T-cell (primary cell): ENCODE measurements at regions not wholly inside any gene's neighbourhood (a gene's known extent, or its start where the extent isn't known, plus 50 kb on each side); places are given as distances from the start of the nearest gene placed in this dataset.
"Not testable (repeated sequence)": the region's sequence is repeated elsewhere in the genome, so short reads cannot be mapped to it uniquely, and the experiment has no call there.

Experiments
- ATAC-seq, 4 experiments: fragments of 200-7000 bp in 3 of 4; fragments of 150-1000 bp in 1 of 4; cut with Tn5 transposase; replicated peaks in 1 of 4; 1 replicate in 3 of 4; 2 replicates in 1 of 4; pipeline ENCODE4 v1.10.0; 2021; ENCODE audit warnings: moderate library complexity in 3 of 4, mild to moderate bottlenecking in 2 of 4, moderate number of reproducible peaks in 1 of 4
- CTCF ChIA-PET, 2 donors: fragments of 300-600 bp; sonication (Branson Sonifier 250); formaldehyde crosslinking; loops; one replicate each; lab custom pipeline; 2022; ENCODE audit warnings: antibody characterized with exemption in 2 of 2; lab: Charles Lee
- POLR2A ChIA-PET, 2 donors: fragments of 300-600 bp; sonication (Branson Sonifier 250); formaldehyde crosslinking; loops; one replicate each; lab custom pipeline; 2022; ENCODE audit warnings: antibody characterized with exemption in 2 of 2; lab: Charles Lee
- DNase-seq, 35 experiments: peaks; one replicate each; pipeline versions ENCODE4 v3.0.0 to v3.0.0-alpha.2; 2013 to 2023
- H3K27ac ChIP-seq: one replicate; pipeline ENCODE4 v1.5.1; 2013; ENCODE audit warnings: low read length
- H3K27me3 ChIP-seq, 2 experiments: replicated peaks in 1 of 2; 1 replicate in 1 of 2; 2 replicates in 1 of 2; pipeline versions ENCODE4 v1.6.1 to v1.7.0; 2013; ENCODE audit warnings: low read length in 1 of 2, mixed read lengths in 1 of 2; ENCODE audit not compliant: control insufficient read depth in 2 of 2, insufficient read depth in 2 of 2; ENCODE audit errors: extremely low read depth in 1 of 2
- H3K36me3 ChIP-seq, 2 donors: 1 replicate in 1 of 2; 2 replicates in 1 of 2; pipeline versions ENCODE4 v1.6.1 to v1.7.0; 2013; ENCODE audit warnings: low read length in 1 of 2; ENCODE audit not compliant: control insufficient read depth in 2 of 2, insufficient read depth in 1 of 2; ENCODE audit errors: extremely low read depth in 1 of 2
- H3K4me1 ChIP-seq, 2 experiments: 1 replicate in 1 of 2; 2 replicates in 1 of 2; pipeline versions ENCODE4 v1.6.1 to v1.7.0; 2013; ENCODE audit warnings: low read length in 2 of 2, mixed read lengths in 1 of 2; ENCODE audit not compliant: insufficient read depth in 2 of 2, control insufficient read depth in 1 of 2; ENCODE audit errors: extremely low read depth in 1 of 2
- H3K4me3 ChIP-seq, 2 donors: 1 replicate in 1 of 2; 2 replicates in 1 of 2; pipeline versions ENCODE4 v1.5.1 to v1.7.0; 2013; ENCODE audit warnings: mild to moderate bottlenecking in 2 of 2, low read length in 1 of 2, moderate library complexity in 1 of 2; ENCODE audit not compliant: control insufficient read depth in 1 of 2; ENCODE audit errors: extremely low read depth in 1 of 2
- H3K9me3 ChIP-seq: 2 replicates; pipeline ENCODE4 v1.7.0; 2013
- H3K27ac Mint-ChIP-seq, 2 donors: one replicate each; pipeline ENCODE4 v1.8.0; 2020 to 2021; ENCODE audit warnings: mild to moderate bottlenecking in 2 of 2, mixed read lengths in 2 of 2
- H3K27me3 Mint-ChIP-seq, 2 donors: one replicate each; pipeline ENCODE4 v1.8.0; 2021 to 2022; ENCODE audit warnings: mixed read lengths in 2 of 2
- H3K36me3 Mint-ChIP-seq: one replicate; pipeline ENCODE4 v1.8.0; 2021; ENCODE audit warnings: mixed read lengths
- H3K4me1 Mint-ChIP-seq, 3 donors: one replicate each; pipeline ENCODE4 v1.8.0; 2020 to 2022; ENCODE audit warnings: mixed read lengths in 3 of 3, mild to moderate bottlenecking in 1 of 3
- H3K4me3 Mint-ChIP-seq, 3 donors: one replicate each; pipeline ENCODE4 v1.8.0; 2020 to 2022; ENCODE audit warnings: mild to moderate bottlenecking in 3 of 3, mixed read lengths in 3 of 3, moderate library complexity in 3 of 3
- H3K9me3 Mint-ChIP-seq, 3 donors: one replicate each; pipeline ENCODE4 v1.8.0; 2020 to 2022; ENCODE audit warnings: mixed read lengths in 3 of 3
- WGBS: methylation state at CpG from one replicate; pipeline ENCODE4 v1.1.5; 2013; ENCODE audit warnings: missing lambda C conversion rate; ENCODE audit not compliant: insufficient coverage; 5-methylcytosine and 5-hydroxymethylcytosine counted together

DNA sequence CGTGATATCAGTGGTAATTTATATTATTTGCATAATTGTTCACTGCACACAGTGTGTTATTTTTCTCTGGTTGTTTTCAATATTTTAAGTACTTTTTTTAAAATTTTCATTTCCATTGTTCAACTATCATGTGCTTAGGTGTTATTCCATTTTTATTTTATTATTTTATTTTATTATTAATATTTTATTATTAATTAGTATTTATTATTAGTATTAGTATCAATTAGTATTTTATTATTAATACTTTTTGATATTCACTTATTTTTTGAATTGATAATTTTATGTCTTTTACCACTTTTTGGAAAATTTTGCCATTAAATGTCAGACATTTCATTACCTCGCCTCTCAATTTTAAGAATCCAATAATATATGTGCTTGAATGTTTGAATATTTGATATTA lies 593.8 kb upstream of the GRM3 start:
- Histone ChIP-seq H3K36me3 (no peaks in the 10 kb centered on the region), H3K27ac (no peak overlapping the region), H3K9me3 (peaks cover 2% of the 10 kb centered on the region), H3K4me1 (no peaks in the 10 kb centered on the region), H3K4me3 (no peak overlapping the region), H3K27me3 (no peaks in the 10 kb centered on the region)
- H3K27me3 Mint-ChIP-seq = no peaks in the 10 kb centered on the region
- H3K4me1 Mint-ChIP-seq = no peaks in the 10 kb centered on the region
- no peaks in the 10 kb centered on the region for H3K36me3 Mint-ChIP-seq
- ATAC-seq (no peak), DNase-seq (no peak)
- no peak overlapping the region for H3K27ac Mint-ChIP-seq
- H3K9me3 Mint-ChIP-seq = peaks cover 6 to 23% (median 10%) of the 10 kb centered on the region in 3 donors
- POLR2A ChIA-PET = no interaction called here
- CTCF ChIA-PET = no interaction called here
- no CpG with 5 or more reads among the region's 2 CpGs for WGBS
- no peak overlapping the region for H3K4me3 Mint-ChIP-seq

DNA sequence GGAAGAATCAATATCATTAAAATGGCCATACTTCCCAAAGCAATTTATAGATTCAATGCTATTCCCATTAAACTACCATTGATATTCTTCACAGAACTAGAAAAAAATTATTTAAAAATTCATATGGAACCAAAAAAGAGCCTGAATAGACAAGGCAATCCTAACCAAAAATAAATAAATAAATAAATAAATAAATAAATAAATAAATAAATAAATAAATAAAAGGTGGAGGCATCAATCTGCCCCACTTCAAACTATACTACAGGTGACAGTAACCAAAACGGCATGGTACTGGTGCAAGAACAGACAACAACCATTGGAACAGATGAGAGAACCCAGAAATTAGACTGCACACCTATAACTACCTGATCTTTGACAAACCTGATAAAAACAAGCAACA lies 598.5 kb upstream of the GRM3 start:
- H3K27ac Mint-ChIP-seq, DNase-seq, CTCF ChIA-PET, H3K36me3 Mint-ChIP-seq, H3K9me3 ChIP-seq, H3K4me3 ChIP-seq, POLR2A ChIA-PET, H3K4me3 Mint-ChIP-seq, ATAC-seq, H3K27me3 ChIP-seq, H3K27me3 Mint-ChIP-seq, H3K36me3 ChIP-seq, H3K27ac ChIP-seq, H3K4me1 Mint-ChIP-seq, H3K4me1 ChIP-seq: not testable (repeated sequence)
- WGBS = no CpG with 5 or more reads among the region's 1 CpG
- peaks cover 6 to 17% (median 12%) of the 10 kb centered on the region in 3 donors for H3K9me3 Mint-ChIP-seq

- Mint-ChIP-seq H3K27me3 (no peaks in the 10 kb centered on the region), H3K9me3 (peaks cover 2 to 23% (median 7%) of the 10 kb centered on the region in 3 donors), H3K36me3 (no peaks in the 10 kb centered on the region), H3K4me1 (no peaks in the 10 kb centered on the region), H3K4me3 (no peak overlapping the region), H3K27ac (no peak overlapping the region)
- DNase-seq = no peak
- H3K27ac ChIP-seq = no peak overlapping the region
- no peaks in the 10 kb centered on the region for H3K9me3 ChIP-seq
- H3K36me3 ChIP-seq = no peaks in the 10 kb centered on the region
- ChIA-PET POLR2A (no interaction called here), CTCF (no interaction called here)
- H3K4me1 ChIP-seq = no peaks in the 10 kb centered on the region
- no peaks in the 10 kb centered on the region for H3K27me3 ChIP-seq
- no peak overlapping the region for H3K4me3 ChIP-seq
- ATAC-seq = no peak
Measured at GRCh38 chr7:86025807-86026206, 617.9 kb upstream of the GRM3 start.

DNA sequence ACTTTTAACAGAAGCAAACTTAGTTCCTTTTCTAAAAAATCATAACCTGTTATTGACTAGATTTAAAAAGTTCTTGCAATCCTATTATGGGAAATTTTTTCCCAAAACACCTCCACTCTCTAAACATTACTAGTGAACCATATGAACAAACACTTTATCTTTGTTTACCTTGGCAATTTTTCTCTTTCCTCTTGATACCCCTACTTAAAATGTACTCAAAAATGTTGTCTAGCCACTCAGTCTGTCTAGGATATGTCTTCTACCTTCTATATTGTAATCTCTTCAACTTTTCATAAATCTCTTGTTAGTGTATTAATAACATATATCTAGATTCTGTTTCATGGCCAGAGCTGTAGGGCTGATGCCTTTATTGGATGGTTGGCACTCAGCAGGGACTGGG lies 630.0 kb upstream of the GRM3 start:
- Mint-ChIP-seq H3K9me3 (peaks cover 2 to 4% (median 3%) of the 10 kb centered on the region in 3 donors), H3K27me3 (no peaks in the 10 kb centered on the region), H3K4me1 (no peaks in the 10 kb centered on the region), H3K4me3 (no peak overlapping the region), H3K36me3 (no peaks in the 10 kb centered on the region), H3K27ac (no peak overlapping the region)
- Histone ChIP-seq H3K4me3 (no peak overlapping the region), H3K9me3 (no peaks in the 10 kb centered on the region), H3K4me1 (no peaks in the 10 kb centered on the region), H3K27me3 (no peaks in the 10 kb centered on the region), H3K27ac (no peak overlapping the region), H3K36me3 (no peaks in the 10 kb centered on the region)
- ATAC-seq (no peak), DNase-seq (no peak)
- POLR2A ChIA-PET = no interaction called here
- CTCF ChIA-PET = no interaction called here

GRCh38 chr7:86012971-86013370 lies 630.7 kb upstream of the GRM3 start:
- Histone ChIP-seq H3K27me3 (no peaks in the 10 kb centered on the region), H3K9me3 (no peaks in the 10 kb centered on the region), H3K36me3 (no peaks in the 10 kb centered on the region), H3K27ac (no peak overlapping the region), H3K4me3 (no peak overlapping the region), H3K4me1 (no peaks in the 10 kb centered on the region)
- Mint-ChIP-seq H3K4me3 (no peak overlapping the region), H3K27me3 (no peaks in the 10 kb centered on the region), H3K9me3 (peaks cover 2 to 4% (median 3%) of the 10 kb centered on the region in 3 donors), H3K36me3 (no peaks in the 10 kb centered on the region), H3K27ac (no peak overlapping the region), H3K4me1 (no peaks in the 10 kb centered on the region)
- ChIA-PET CTCF (no interaction called here), POLR2A (no interaction called here)
- no peak for ATAC-seq
- no peak for DNase-seq

DNA sequence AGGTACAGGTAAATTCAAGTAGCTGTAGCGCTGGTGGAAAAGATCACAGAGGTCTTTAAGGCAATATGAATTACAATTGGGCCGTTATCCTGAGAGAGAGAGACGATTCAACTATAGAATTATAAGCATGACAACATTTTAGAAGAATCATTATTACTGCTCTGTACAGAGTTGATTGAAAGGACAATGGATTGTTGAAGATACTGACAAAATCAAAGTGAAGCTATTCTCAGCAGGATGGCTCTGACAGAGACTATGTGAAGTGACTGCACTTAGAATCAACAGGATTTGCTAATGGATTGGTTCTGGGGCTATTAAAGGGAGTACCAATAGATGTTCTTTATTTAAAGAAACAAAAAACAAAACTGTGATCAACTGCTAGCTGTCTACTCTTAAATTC lies 634.8 kb upstream of the GRM3 start:
- no CpG with 5 or more reads among the region's 3 CpGs for WGBS
- no peaks in the 10 kb centered on the region for H3K36me3 Mint-ChIP-seq
- H3K27me3 ChIP-seq = no peaks in the 10 kb centered on the region

DNA sequence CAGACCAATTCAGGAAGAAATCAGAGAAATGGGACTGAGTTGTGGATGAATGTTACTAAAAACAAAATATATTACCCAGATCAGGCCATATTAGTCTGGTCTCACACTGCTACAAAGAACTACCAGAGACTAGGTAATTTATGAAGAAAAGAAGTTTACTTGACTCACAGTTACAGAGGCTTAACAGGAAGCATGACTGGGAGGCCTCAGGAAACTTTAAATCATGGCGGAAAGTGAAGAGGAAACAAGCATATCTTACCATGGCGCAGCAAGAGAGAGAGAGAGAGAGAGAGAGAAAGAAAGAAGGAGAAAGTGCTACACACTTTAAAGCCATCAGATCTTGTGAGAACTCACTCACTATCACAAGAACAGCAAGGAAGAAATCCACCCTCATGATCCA lies 636.8 kb upstream of the GRM3 start:
- no CpG with 5 or more reads among the region's 2 CpGs for WGBS

More for the DNA sequence above, 634.8 kb upstream of the GRM3 start:
- Mint-ChIP-seq H3K4me1 (no peaks in the 10 kb centered on the region), H3K9me3 (peaks cover 8 to 12% (median 11%) of the 10 kb centered on the region in 3 donors), H3K27ac (no peak overlapping the region), H3K4me3 (no peak overlapping the region), H3K27me3 (no peaks in the 10 kb centered on the region)
- H3K36me3 ChIP-seq = no peaks in the 10 kb centered on the region
- no peaks in the 10 kb centered on the region for H3K9me3 ChIP-seq
- H3K4me3 ChIP-seq = no peak overlapping the region
- no peak overlapping the region for H3K27ac ChIP-seq
- ATAC-seq (no peak), DNase-seq (no peak)
- POLR2A ChIA-PET = no interaction called here
- H3K4me1 ChIP-seq = no peaks in the 10 kb centered on the region
- CTCF ChIA-PET = no interaction called here

More for the DNA sequence above, 636.8 kb upstream of the GRM3 start:
- Histone ChIP-seq H3K4me1 (no peaks in the 10 kb centered on the region), H3K9me3 (no peaks in the 10 kb centered on the region), H3K4me3 (no peak overlapping the region), H3K36me3 (no peaks in the 10 kb centered on the region), H3K27me3 (no peaks in the 10 kb centered on the region), H3K27ac (no peak overlapping the region)
- Mint-ChIP-seq H3K36me3 (no peaks in the 10 kb centered on the region), H3K27me3 (no peaks in the 10 kb centered on the region), H3K9me3 (peaks cover 15 to 18% (median 17%) of the 10 kb centered on the region in 3 donors), H3K4me1 (no peaks in the 10 kb centered on the region), H3K27ac (no peak overlapping the region), H3K4me3 (no peak overlapping the region)
- ChIA-PET POLR2A (no interaction called here), CTCF (no interaction called here)
- DNase-seq (no peak), ATAC-seq (no peak)
